HG03520 (cell line): ENCODE measurements at regions not wholly inside any gene's neighbourhood (a gene's known extent, or its start where the extent isn't known, plus 50 kb on each side); places are given as distances from the start of the nearest gene placed in this dataset.
"Not testable (repeated sequence)": the region's sequence is repeated elsewhere in the genome, so short reads cannot be mapped to it uniquely, and the experiment has no call there.

Source experiments
- ATAC-seq: cut with Tn5 transposase; IDR thresholded peaks from one replicate; pipeline ENCODE4 v1.9.1; 2021; ENCODE audit warnings: mild to moderate bottlenecking, moderate library complexity; ENCODE audit not compliant: unreplicated experiment

GRCh38 chr7:65069476-65069875 lies 63.0 kb upstream of the ERV3-1 start:
- ATAC-seq: not testable (repeated sequence)

- ATAC-seq: not testable (repeated sequence)
Measured at GRCh38 chr7:65062566-65062965, 56.1 kb upstream of the ERV3-1 start.

GRCh38 chr7:65059247-65059646 lies 52.8 kb upstream of the ERV3-1 start:
- not testable (repeated sequence) for ATAC-seq
